Stimulated activated CD4-positive, alpha-beta T cell treated with anti-CD3 and anti-CD28 coated beads, TNF-alpha, amount 100 ng/mL, for 1 hour (primary cell): ENCODE measurements at regions not wholly inside any gene's neighbourhood (a gene's known extent, or its start where the extent isn't known, plus 50 kb on each side); places are given as distances from the start of the nearest gene placed in this dataset.

Experiments
- DNase-seq, 3 donors: peaks; one replicate each; pipeline ENCODE4 v3.0.0-alpha.2; 2020; ENCODE audit warnings: low read depth in 3 of 3, low spot score in 1 of 3

DNA sequence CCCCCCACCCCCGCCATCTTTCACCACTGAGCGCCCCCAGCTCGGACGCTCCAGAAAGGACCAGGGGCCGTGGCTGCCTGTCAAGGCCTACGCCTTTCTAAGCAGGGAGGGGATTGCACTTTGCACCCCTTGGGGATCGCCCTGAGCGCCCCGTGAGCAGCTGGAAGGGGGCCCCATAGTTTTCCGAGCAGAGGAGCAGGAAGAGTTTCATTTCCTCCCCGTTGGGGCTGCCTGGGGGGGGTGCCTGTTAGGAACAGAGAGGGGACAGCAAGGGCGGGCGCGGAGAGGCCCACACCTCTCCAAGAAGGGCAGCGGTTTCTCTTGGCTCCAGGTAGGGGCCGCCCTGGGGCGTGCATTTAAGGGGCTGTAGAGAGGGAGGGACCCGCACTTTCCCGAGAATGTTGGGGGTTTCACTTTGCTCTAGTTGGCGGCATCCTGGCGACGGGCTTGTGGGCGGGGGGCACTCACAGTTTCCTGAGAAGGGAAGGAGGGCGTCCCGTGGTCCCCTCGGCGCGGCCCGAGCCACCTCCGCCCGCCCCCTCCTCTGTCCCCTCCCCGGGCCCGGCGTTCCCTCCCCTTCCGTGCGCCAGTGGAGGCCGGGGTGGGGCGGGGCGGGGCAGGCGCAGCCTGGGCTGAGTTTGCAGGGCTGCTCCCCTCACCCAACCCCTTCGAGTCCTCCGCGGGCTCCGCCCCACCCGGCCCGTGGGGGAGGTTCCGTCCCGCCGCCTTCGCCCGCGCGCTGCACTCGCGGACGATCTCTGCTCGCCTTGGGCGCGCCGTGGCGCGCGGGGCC lies 82.3 kb upstream of the CD99 start:
- peak; percentile 60 to 75 (median 71) for DNase-seq

DNA sequence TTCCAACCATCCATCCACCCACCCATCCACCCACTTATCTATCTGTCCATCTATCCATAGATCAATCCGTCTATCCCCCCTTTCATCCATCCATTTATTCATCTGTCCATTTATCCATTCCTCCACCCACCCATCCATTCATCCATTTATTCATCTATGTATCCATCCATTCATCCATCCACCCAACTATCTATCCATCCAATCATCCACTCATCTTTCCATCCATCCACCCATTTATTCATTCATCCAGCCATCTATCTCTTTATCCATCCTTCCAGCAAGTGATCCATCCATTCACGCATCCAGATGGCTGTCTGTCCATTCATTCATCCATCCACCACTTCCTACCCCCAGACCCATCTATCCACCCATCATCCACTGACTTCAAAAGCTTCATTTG lies 84.0 kb upstream of the CD99 start:
- no peak for DNase-seq

- DNase-seq, result no peak
Observed at GRCh38 chrX:2600564-2600963, 90.5 kb upstream of the CD99 start.

DNA sequence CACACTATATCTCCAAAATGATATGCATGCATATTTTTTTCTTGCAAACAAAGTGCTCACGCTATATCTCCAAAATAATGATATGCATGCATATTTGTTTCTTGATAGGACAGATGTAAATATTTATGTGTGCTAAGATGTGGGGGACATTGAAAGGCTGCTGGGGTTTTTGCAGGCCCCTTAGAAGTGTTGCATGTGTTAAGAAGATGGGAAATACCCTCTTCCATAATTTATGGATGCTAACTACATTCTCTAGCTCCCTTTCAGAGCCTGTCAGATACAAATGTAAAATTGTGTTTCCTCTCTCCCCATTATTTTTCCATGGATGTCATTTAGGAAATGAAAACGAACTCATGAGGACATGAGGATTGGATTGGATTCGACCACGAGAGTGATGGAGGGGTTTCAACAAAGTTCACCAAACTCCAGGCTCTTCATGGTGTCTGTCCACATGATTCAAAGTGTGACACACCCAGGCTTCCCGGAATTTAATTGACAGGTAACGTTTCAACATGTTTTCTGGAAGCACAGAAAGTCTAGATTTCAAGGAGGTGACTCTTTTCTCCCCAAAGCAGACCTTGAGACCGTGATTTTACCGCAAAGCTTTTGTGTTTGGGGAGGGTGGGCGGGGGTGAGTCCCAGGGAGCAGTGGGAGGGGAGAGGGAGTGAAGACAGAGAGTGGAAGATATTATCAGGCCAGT lies 94.4 kb upstream of the CD99 start:
- DNase-seq, result no peak

- DNase-seq, result no peak
Observed at GRCh38 chrX:2596045-2596444, 95.0 kb upstream of the CD99 start.

DNA sequence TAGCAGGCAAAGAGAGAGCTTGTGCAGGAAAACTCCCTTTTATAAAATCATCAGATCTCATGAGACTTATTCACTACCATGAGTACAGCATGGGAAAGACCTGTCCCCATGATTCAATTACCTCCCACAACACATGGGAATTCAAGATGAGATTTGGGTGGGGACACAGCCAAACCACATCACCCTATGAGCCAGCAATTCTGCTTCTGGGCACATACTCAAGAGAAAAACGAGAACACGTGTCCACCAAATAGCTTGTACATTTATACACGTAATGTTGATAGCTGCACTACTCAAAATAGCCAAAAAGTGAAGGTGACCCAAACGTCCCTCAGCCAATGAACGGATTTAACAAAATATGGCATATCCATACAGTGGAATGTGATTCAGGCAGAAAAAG lies 94.5 kb upstream of the DHRSX start:
- no peak for DNase-seq

GRCh38 chrX:2594491-2594890 lies 93.7 kb upstream of the DHRSX start:
- DNase-seq, result no peak

DNA sequence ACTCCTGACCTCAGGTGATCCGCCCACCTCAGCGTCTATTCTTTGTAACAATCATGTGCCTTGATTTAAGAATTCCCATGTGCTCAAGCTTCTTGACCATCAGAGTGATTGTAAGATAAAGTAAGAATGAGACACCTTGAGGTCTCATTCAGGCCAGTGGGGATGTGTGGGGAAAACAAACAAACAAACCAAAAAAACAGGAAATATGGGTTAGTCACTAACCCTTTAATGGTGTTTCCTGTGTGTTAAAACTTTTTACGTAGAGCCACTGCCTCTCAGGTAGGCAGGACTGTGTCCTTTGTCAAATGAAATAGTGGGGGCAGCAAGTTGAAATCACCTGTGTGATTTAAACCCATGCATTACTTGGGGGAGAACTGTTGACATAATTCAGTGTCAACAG lies 91.5 kb upstream of the DHRSX start:
- no peak for DNase-seq

DNA sequence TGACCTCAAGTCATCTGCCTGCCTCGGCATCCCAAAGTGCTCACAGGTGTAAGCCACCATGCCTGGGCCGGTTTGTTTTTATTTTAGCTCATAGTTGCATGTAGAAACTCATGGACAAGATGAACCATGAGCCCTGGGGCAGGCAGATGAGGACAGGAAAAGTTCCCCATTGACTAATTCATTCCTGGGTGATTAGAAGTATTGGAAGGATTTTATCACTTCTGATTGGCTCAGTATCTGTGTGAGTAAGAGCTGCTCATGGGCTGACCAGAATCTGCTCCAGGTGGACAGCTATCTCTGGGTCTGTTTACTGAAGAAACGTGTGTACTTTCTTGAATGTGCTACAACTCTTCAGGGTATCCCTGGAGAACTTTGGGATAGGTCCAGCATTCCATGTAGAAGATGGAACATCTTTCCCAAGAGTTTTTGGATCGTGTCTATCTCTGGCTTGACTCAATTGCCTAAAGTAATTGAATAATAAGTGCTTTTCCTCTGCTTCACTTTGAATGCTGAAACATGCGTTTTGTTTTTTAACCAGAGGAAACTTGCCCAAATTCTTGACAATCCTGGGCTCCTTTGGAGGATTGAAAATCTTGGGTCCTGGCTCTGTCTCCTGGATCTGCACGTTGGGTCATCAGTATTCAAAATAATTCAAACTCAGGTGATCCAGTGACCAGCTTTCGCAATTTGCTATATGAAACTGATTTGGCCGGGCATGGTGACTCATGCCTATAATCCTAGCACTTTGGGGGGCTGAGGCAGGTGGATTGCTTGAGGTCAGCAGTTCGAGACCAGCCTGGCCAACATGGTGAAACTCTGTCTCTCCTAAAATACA lies 88.6 kb upstream of the DHRSX start:
- DNase-seq, result no peak

DNA sequence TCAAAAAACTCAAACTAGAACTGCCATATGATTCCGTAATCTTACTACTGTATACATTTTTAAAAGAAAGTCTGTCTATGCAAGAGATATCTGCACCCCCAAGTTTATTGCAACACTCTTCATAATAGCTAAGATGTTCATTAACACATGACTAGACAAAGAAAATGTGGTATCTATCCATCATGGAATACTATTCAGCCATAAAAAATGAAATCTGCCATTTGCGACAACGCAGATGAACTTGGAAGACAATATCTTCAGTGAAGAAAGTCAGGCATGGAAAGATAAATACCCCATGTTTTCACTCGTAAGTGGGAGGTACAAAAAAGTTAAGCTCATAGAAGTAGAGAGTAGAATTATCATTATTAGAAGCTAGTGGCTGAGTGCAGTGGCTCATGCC lies 87.3 kb upstream of the DHRSX start:
- DNase-seq, result no peak

DNA sequence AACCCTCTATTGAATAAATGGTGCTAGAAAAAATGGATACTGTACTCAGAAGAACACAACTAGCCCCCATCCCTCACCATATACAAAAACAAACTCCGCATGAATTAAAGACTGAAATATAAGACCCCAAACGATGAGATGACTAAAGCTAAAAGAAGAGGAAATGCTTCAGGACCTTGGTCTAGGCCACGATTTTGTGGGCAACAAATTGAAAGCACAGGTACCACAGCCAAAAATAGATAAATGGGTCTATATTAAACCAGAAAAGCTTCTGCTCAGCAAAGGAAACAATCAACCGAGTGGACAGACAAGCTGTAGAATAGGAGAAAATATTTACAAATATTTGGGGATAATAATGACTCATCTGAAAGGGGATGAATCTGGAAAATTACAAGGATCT lies 86.4 kb upstream of the DHRSX start:
- no peak for DNase-seq

DNA sequence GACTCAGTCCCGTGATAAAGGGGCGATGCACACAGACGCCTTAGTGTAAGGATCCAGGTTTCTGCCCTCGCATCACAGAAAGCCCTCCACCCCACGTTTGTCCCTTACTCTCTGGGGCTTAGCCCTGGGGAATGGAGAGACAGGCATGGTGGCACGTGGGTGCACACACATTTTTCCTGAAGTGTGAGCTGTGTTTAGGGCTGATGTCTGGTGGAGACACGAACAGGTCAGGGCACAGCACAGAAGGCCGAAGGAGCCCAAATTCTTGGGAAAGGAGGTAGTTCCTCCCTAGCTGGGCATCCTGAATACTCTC lies 84.3 kb upstream of the DHRSX start:
- no peak for DNase-seq

- DNase-seq, result no peak
Observed at GRCh38 chrX:2584251-2585157, 83.7 kb upstream of the DHRSX start.

DNA sequence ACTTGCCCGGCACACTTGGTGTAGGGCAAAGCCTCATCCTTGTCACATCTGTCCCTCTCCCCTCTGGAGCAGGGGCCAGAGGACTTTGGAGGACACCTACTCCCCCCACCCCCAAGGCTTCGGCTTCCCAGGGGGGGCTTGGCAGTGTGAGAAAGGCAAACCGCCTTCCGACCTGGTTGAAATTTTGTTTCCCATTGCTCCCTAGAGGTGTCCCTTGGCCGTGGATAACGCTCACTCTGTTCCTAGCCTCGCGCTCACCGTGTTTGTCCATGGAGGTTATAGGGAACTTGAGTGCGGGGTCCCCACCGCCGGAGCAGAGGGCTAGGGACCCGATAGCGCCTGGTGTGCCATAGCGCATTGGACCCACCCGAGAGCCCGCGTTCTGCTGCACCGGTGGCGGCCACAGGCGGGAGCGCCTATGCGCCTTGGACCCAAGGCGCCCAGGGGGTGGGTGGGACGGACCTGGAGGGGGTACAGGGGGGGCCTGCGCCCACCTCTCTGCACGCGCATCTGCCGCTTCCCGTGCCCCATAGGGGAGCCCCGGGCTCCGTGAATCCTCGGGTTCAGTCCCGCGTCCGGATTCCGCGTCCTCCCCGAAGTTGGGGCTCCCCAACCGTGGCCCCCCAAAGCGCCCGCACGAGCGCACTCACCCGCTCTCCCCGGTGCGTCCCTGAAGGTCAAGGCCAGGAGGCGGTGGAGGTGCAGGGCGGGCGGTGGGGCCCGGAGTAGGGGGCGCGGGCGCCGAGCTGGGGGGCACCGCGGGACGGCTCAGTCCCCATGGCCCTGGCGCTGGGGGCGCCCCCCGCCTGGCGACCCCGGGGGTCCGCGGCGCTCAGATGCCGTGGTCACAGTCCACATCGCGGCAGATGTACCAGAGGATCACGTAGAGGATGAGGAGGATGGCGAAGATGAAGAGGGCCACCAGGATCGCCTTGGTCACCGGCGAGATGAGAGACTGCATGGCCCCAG lies 82.7 kb upstream of the DHRSX start:
- no peak for DNase-seq

DNA sequence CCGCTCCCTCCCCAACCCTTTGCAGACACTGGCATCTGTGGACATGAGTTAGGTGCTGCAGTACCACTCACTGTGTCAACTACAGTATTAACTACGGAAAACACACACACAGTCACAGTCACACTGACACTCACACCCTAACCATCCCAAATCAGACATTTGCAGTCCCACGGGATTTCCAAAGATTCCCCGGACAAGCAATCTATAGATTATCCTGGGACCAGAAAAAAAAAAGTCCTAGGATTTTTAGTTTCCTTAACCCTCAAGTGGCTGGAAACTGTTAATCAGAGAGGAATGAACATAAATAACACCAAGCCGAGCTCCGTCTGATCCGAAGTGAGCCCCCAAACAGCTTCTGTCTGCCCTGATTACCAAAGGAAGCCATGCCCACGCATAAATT lies 81.9 kb upstream of the DHRSX start:
- DNase-seq, result no peak

GRCh38 chrX:2581296-2581695 lies 80.5 kb upstream of the DHRSX start:
- DNase-seq, result no peak

- no peak for DNase-seq
Observed at GRCh38 chrX:2578864-2579263, 78.1 kb upstream of the DHRSX start.

DNA sequence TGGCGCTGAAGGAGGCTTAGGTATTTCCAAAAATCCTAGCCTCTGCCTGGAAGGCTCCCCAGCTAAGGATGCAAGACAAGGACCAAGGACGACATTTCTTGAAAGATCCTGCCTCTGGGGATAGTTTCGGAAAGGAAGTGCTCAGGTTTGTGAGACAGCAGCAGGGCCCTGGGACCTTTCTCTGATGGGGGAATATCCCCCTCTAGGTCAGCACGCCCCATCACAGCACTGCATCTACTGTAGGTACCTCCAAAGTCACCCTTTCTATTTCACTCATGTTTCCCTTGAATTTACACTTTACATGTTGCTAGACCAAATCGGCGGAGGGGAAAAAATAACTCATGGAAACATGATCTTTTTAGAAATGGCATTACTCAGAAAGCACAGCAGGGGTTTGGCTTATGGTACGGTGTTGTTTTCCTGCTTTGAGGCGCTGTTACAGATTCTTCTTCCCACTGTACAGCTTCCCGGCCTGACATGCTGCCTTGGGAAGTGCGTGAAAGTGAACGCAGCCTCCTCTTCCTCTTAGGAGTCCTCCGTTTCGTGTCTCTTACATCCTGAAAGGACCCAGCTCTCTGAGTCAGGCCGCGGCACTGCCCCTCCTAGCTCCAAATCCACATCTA lies 77.2 kb upstream of the DHRSX start:
- DNase-seq, result no peak

- no peak for DNase-seq
Observed at GRCh38 chrX:2576793-2577192, 76.0 kb upstream of the DHRSX start.

- DNase-seq, result no peak
Observed at GRCh38 chrX:2574271-2574670, 73.5 kb upstream of the DHRSX start.
